MM.1S (cell line): ENCODE measurements at regions not wholly inside any gene's neighbourhood (a gene's known extent, or its start where the extent isn't known, plus 50 kb on each side); places are given as distances from the start of the nearest gene placed in this dataset.

Experiments used
- DNase-seq: peaks from one replicate; pipeline ENCODE4 v3.0.0-alpha.2; 2015
- H2AFZ ChIP-seq: fragments of 300-600 bp; sonication (generic); 2 replicates; pipeline ENCODE4 v1.6.0; 2016; ENCODE audit warnings: antibody characterized with exemption, low read length
- H3F3A ChIP-seq: fragments of 300-600 bp; sonication (generic); 2 replicates; pipeline ENCODE4 v1.6.1; 2016; ENCODE audit warnings: mild to moderate bottlenecking, antibody characterized with exemption, low read length, moderate library complexity, mixed read lengths; ENCODE audit not compliant: insufficient read depth
- H3K27ac ChIP-seq: fragments of 300-600 bp; sonication (generic); 2 replicates; pipeline ENCODE4 v1.5.1; 2016; ENCODE audit warnings: mild to moderate bottlenecking, low read length
- H3K27me3 ChIP-seq: fragments of 300-600 bp; sonication (generic); replicated peaks from 2 replicates; pipeline ENCODE4 v1.6.0; 2016; ENCODE audit warnings: low read length; ENCODE audit not compliant: insufficient read depth
- H3K36me3 ChIP-seq: fragments of 300-600 bp; sonication (generic); replicated peaks from 2 replicates; pipeline ENCODE4 v1.6.1; 2016; ENCODE audit warnings: mild to moderate bottlenecking, low read length, mixed read lengths; ENCODE audit not compliant: insufficient read depth
- H3K4me1 ChIP-seq: fragments of 300-600 bp; sonication (generic); 2 replicates; pipeline ENCODE4 v1.6.1; 2016; ENCODE audit warnings: low read length, mixed read lengths
- H3K4me2 ChIP-seq: fragments of 300-600 bp; sonication (generic); 2 replicates; pipeline ENCODE4 v1.6.0; 2016; ENCODE audit warnings: low read depth, low read length
- H3K4me3 ChIP-seq: fragments of 300-600 bp; sonication (generic); 2 replicates; pipeline ENCODE4 v1.5.1; 2016; ENCODE audit warnings: low read length, mixed read lengths
- H3K79me2 ChIP-seq: fragments of 300-600 bp; sonication (generic); 2 replicates; pipeline ENCODE4 v1.6.1; 2016; ENCODE audit warnings: mixed run types, low read length, mixed read lengths
- H3K9ac ChIP-seq: fragments of 300-600 bp; sonication (generic); 2 replicates; pipeline ENCODE4 v1.6.1; 2016; ENCODE audit warnings: low read length, mixed read lengths
- H3K9me2 ChIP-seq: fragments of 300-600 bp; sonication (generic); replicated peaks from 2 replicates; pipeline ENCODE4 v1.6.1; 2016; ENCODE audit warnings: mild to moderate bottlenecking, low read length, mixed read lengths; ENCODE audit not compliant: insufficient read depth
- H3K9me3 ChIP-seq: fragments of 300-600 bp; sonication (generic); replicated peaks from 2 replicates; pipeline ENCODE4 v1.6.1; 2016; ENCODE audit warnings: mild to moderate bottlenecking, low read length, mixed read lengths; ENCODE audit not compliant: insufficient read depth
- H4K20me1 ChIP-seq: fragments of 300-600 bp; sonication (generic); 2 replicates; pipeline ENCODE4 v1.6.1; 2016; ENCODE audit warnings: mild to moderate bottlenecking, low read length, moderate library complexity, mixed read lengths; ENCODE audit not compliant: insufficient read depth
- EZH2 ChIP-seq: fragments of 300-600 bp; sonication (generic); optimal IDR thresholded peaks from 2 replicates; pipeline ENCODE3; 2017; ENCODE audit warnings: low read depth, mild to moderate bottlenecking, antibody characterized with exemption, low read length, mixed read lengths
- EZH2phosphoT487 ChIP-seq: fragments of 300-600 bp; sonication (generic); IDR thresholded peaks from 2 replicates; pipeline ENCODE4 v1.6.1; 2018; ENCODE audit warnings: antibody characterized with exemption, low read length
- TF ChIP-seq, protein P1 (sequence below): fragments of 300-600 bp; sonication (generic); IDR thresholded peaks from 2 replicates; pipeline ENCODE4 v1.5.1; 2016; ENCODE audit warnings: antibody characterized with exemption, low read length, mixed read lengths

DNA sequence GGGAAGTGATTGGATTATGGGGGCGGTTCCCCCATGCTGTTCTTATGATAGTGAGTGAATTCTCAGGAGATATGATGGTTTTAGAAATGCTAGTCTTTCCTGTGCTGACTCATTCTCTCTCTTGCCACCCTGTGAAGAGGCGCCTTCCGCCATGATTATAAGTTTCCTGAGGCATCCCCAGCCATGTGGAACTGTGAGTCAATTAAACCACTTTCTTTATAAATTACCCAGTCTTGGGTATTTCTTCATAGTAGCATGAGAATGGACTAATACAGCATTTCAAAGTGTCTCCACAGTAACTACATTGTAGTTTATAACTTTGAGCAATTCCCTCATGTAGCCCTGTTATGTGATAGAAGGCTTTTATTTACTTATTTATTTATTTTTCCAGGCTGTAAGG, 128.8 kb upstream of the CHRNA7 start:
- H3K27me3 ChIP-seq, result no peaks in the 10 kb centered on the region
- no peak overlapping the region for H3K9ac ChIP-seq
- H4K20me1 ChIP-seq, result no peaks in the 10 kb centered on the region
- H3K4me1 ChIP-seq, result no peaks in the 10 kb centered on the region
- DNase-seq, result no peak
- no peaks in the 10 kb centered on the region for H3K79me2 ChIP-seq
- H2AFZ ChIP-seq, result no peak overlapping the region
- no peaks in the 10 kb centered on the region for H3K9me3 ChIP-seq
- no peaks in the 10 kb centered on the region for H3K9me2 ChIP-seq
- no peak overlapping the region for H3K4me3 ChIP-seq
- H3F3A ChIP-seq, result no peaks in the 10 kb centered on the region
- TF ChIP-seq, protein P1, sequence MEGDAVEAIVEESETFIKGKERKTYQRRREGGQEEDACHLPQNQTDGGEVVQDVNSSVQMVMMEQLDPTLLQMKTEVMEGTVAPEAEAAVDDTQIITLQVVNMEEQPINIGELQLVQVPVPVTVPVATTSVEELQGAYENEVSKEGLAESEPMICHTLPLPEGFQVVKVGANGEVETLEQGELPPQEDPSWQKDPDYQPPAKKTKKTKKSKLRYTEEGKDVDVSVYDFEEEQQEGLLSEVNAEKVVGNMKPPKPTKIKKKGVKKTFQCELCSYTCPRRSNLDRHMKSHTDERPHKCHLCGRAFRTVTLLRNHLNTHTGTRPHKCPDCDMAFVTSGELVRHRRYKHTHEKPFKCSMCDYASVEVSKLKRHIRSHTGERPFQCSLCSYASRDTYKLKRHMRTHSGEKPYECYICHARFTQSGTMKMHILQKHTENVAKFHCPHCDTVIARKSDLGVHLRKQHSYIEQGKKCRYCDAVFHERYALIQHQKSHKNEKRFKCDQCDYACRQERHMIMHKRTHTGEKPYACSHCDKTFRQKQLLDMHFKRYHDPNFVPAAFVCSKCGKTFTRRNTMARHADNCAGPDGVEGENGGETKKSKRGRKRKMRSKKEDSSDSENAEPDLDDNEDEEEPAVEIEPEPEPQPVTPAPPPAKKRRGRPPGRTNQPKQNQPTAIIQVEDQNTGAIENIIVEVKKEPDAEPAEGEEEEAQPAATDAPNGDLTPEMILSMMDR, result no peak
- TF ChIP-seq EZH2 (no peak), EZH2phosphoT487 (no peak)
- no peaks in the 10 kb centered on the region for H3K36me3 ChIP-seq
- H3K27ac ChIP-seq, result no peak overlapping the region
- H3K4me2 ChIP-seq, result no peak overlapping the region

DNA sequence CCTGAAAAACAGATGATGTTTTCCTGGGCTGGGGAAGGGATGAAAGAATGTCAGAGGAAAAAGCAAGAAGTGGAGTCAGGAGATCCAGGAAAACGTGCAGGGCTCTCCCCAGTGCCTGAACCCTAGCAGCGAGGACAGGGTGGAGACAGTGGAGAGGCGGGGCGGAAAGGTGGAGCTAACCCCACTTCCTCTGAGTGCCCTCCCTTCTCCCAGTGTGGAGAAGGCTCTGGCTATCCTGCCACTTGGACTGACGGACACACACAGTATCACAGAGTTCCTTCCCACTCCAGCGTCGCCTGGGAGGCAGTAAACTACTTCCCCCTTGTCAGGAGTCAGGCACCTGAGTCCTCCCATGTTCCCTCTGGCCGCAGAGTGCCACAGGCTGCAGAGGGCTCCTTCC, 125.3 kb upstream of the CHRNA7 start:
- no peak overlapping the region for H3K27ac ChIP-seq
- no peaks in the 10 kb centered on the region for H3K9me3 ChIP-seq
- no peaks in the 10 kb centered on the region for H4K20me1 ChIP-seq
- no peaks in the 10 kb centered on the region for H3K79me2 ChIP-seq
- DNase-seq, result no peak
- no peaks in the 10 kb centered on the region for H3K9me2 ChIP-seq
- no peaks in the 10 kb centered on the region for H3K4me1 ChIP-seq
- no peak overlapping the region; the same call in 1 of the 2 replicates for H2AFZ ChIP-seq
- TF ChIP-seq, protein P1, result no peak
- TF ChIP-seq EZH2, result no peak
- no peak for TF ChIP-seq EZH2phosphoT487
- H3K36me3 ChIP-seq, result no peaks in the 10 kb centered on the region
- no peaks in the 10 kb centered on the region for H3F3A ChIP-seq
- H3K4me2 ChIP-seq, result no peak overlapping the region
- no peak overlapping the region for H3K9ac ChIP-seq
- H3K27me3 ChIP-seq, result no peaks in the 10 kb centered on the region
- H3K4me3 ChIP-seq, result no peak overlapping the region

DNA sequence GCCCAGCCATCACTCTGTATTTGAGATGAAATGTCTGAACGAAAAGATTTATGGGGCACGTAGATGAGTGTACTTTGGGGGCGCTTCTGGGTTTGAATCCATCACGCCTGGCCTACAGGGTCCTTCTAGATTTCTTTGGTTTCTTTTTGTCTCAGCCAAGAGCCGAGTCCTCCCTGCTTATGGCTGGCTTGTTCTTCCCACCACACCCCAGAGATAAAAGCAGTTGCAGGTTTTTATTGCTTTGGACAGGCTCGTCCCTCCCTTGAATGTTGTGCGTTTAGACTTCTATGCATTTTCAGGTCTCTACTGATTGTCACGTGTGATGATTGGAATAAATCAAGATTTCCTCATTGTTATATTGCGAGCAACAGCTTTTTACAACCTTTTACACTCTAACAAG, 104.8 kb upstream of the CHRNA7 start:
- Histone ChIP-seq H3K4me3 (no peak overlapping the region), H3K4me1 (no peaks in the 10 kb centered on the region), H4K20me1 (no peaks in the 10 kb centered on the region), H3K9me2 (no peaks in the 10 kb centered on the region), H3K79me2 (no peaks in the 10 kb centered on the region), H3K9me3 (no peaks in the 10 kb centered on the region), H3K9ac (no peak overlapping the region), H2AFZ (no peak overlapping the region), H3K27ac (no peak overlapping the region), H3K27me3 (no peaks in the 10 kb centered on the region), H3K36me3 (no peaks in the 10 kb centered on the region), H3K4me2 (no peak overlapping the region), H3F3A (no peaks in the 10 kb centered on the region)
- TF ChIP-seq, protein P1, result no peak
- TF ChIP-seq EZH2 (no peak), EZH2phosphoT487 (no peak)
- no peak for DNase-seq
